Transverse colon (tissue), 3 donors: ENCODE measurements at regions not wholly inside any gene's neighbourhood (a gene's known extent, or its start where the extent isn't known, plus 50 kb on each side); places are given as distances from the start of the nearest gene placed in this dataset.

Source experiments
- POLR2A ChIP-seq: fragments of 450-650 bp; IDR thresholded peaks from one replicate; pipeline ENCODE4 v1.6.1; 2016; ENCODE audit warnings: antibody characterized with exemption, mild to moderate bottlenecking, moderate library complexity
- TF ChIP-seq, protein P1 (sequence below), 5 experiments: fragments of 200-600 bp in 3 of 5; fragments of 450-650 bp in 2 of 5; sonication (generic) in 3 of 5; IDR thresholded peaks; 1 replicate in 2 of 5; 2 replicates in 3 of 5; pipeline ENCODE4 v1.5.1; 2016 to 2017; ENCODE audit warnings: antibody characterized with exemption in 5 of 5, inconsistent platforms in 3 of 5, mild to moderate bottlenecking in 2 of 5, moderate library complexity in 1 of 5

DNA sequence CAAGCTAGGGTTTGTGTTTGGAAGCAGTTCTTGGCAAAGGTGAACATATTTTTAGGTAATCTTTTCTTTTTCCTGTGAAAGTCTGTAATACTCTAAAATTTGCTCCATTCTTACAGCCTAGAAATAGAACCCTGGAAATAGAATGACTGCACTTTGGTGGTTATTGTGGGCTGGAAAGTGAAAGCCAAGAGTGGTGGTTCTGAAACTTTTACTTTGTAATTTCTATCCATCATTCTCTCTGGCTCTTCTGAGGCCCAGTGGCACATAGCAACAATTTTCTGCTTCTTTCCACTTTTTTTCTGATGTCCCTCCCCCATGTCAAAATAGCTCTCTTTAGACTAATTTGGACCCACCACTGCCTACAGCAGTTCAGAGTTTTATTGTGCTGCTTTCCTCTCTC lies 300.4 kb upstream of the RPS6KA3 start:
- TF ChIP-seq POLR2A = no peak
- TF ChIP-seq, protein P1, sequence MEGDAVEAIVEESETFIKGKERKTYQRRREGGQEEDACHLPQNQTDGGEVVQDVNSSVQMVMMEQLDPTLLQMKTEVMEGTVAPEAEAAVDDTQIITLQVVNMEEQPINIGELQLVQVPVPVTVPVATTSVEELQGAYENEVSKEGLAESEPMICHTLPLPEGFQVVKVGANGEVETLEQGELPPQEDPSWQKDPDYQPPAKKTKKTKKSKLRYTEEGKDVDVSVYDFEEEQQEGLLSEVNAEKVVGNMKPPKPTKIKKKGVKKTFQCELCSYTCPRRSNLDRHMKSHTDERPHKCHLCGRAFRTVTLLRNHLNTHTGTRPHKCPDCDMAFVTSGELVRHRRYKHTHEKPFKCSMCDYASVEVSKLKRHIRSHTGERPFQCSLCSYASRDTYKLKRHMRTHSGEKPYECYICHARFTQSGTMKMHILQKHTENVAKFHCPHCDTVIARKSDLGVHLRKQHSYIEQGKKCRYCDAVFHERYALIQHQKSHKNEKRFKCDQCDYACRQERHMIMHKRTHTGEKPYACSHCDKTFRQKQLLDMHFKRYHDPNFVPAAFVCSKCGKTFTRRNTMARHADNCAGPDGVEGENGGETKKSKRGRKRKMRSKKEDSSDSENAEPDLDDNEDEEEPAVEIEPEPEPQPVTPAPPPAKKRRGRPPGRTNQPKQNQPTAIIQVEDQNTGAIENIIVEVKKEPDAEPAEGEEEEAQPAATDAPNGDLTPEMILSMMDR (IDR thresholded peaks at IDR 0.05) = no peak
